ENCODE measurements at regions not wholly inside any gene's neighbourhood (a gene's known extent, or its start where the extent isn't known, plus 50 kb on each side); places are given as distances from the start of the nearest gene placed in this dataset.

- no peak for TF ChIP-seq CTCF (IDR thresholded peaks at IDR 0.05)
- no peak for TF ChIP-seq POLR2A (IDR thresholded peaks at IDR 0.05)
Observed at GRCh38 chrX:109939498-109939897, 63.4 kb upstream of the TMEM164 start.
